ENCODE measurements at regions not wholly inside any gene's neighbourhood (a gene's known extent, or its start where the extent isn't known, plus 50 kb on each side); places are given as distances from the start of the nearest gene placed in this dataset.
A peak's percentile ranks its signal among the peaks of the same experiment; 100 is the strongest.
"Not testable (repeated sequence)": the region's sequence is repeated elsewhere in the genome, so short reads cannot be mapped to it uniquely, and the experiment has no call there.

DNA sequence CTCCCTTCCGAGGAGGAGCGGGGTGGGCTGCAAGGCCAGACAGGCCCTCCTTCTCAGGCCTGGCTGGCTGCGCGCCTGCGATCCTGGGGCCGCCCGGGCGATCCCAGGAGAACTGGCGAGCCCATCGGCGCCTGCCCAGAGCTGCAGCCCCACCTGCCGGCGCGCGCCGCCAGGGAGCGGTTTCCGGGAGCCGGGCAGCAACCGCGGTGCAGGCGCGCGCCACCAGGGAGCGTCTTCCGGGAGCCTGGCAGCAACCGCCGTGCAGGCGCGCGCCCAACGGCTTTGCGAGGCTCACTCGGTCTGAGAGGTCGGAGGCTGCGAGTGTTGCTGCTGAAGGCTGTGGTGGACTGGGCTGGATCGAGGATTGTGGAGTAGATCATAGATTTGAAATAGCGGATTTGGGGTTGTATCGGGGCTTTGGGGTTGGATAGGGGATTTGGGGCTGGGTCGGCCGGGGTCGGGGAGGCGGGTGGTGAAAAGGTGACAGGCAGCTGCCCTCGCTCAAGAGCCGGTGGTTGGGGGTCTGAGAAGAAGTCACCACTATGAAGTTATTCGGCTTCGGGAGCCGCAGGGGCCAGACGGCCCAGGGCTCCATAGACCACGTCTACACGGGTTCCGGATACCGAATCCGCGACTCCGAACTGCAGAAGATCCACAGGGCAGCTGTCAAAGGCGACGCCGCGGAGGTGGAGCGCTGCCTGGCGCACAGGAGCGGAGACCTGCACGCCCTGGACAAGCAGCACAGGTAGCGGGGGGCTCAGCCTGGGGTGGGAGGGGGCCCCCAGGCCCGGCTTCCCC lies 668.9 kb downstream of the SPATA31A6 start:
- peak in 1 of 2 experiments; percentile 46 for DNase-seq (ENCODE audit: low read depth in 1 of 2, low spot score in 1 of 2)

DNA sequence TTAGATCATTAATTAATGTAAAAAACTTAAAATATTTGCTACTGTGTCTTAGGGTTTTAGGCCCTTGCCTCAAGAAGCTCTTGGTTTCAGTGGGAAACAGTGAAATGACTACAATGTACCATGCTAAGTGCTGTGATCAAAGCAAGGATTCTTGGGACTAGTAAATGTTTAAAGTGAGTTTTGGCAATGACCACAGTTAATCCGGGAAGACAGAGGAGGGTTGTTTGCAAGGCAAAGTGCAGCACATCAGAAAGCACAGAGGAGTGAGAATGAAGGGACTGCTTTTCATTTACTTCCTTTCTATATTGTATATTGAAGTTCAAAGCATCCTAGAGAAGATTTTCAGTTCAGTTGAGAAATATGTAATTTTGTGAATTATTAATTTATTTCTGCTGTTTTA lies 676.7 kb downstream of the SPATA31A6 start:
- in situ Hi-C loops (cut with HindIII; ENCODE audit: low pct_unique_long_range_greater_than_20kb, low sequenced_read_pairs); DNase-seq (ENCODE audit: low read depth in 1 of 2, low spot score in 1 of 2): not testable (repeated sequence)

More for the DNA sequence above, 668.9 kb downstream of the SPATA31A6 start:
- in situ Hi-C loops (cut with HindIII; ENCODE audit: low pct_unique_long_range_greater_than_20kb, low sequenced_read_pairs): not testable (repeated sequence)

DNA sequence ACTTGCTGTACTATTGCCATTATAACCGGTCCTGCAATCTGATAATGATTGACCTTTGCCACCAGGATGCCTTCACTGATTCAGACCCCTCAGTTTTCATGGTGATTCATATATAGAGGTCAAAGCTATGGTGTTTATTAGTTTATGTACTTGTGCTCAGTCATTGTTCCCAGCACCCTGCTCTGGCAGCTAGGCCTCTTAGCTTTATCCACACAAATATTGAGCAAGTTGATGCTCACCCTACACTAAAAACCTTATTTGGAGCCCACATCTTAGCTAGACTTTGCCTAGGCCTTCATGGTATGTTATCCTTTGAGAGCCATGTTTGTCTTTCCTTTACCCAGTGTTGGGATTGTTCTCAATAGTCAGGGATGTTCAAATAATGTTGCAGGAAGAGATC lies 679.0 kb downstream of the SPATA31A6 start:
- in situ Hi-C loops (cut with HindIII; ENCODE audit: low pct_unique_long_range_greater_than_20kb, low sequenced_read_pairs); DNase-seq (ENCODE audit: low read depth in 1 of 2, low spot score in 1 of 2): not testable (repeated sequence)
